IMR-90 (cell line): ENCODE measurements at regions not wholly inside any gene's neighbourhood (a gene's known extent, or its start where the extent isn't known, plus 50 kb on each side); places are given as distances from the start of the nearest gene placed in this dataset.

Source experiments
- ATAC-seq: fragments of 200-7000 bp; cut with Tn5 transposase; 2 replicates; pipeline ENCODE4 v1.9.1; 2020; ENCODE audit warnings: low read depth, mild to moderate bottlenecking, moderate library complexity
- BruUV-seq: library from RNA; stranded (reverse); fragments of 400-500 nt; replicated peaks from 2 replicates; lab custom pipeline; 2021; lab: Mats Ljungman, UMichigan
- CTCF ChIA-PET: fragments of 300-600 bp; formaldehyde crosslinking; extraction: SDS; loops from one replicate; lab custom pipeline; 2021; ENCODE audit warnings: antibody characterized with exemption; lab: Yijun Ruan, JAX
- POLR2A ChIA-PET: fragments of 300-600 bp; sonication (Branson Sonifier 250); formaldehyde crosslinking; loops from one replicate; lab custom pipeline; 2022; ENCODE audit warnings: antibody characterized with exemption; ENCODE audit not compliant: unreplicated experiment; lab: Charles Lee
- DNase-seq: peaks from one replicate; pipeline ENCODE4 v3.0.0; 2013
- H2AFZ ChIP-seq: replicated peaks from 2 replicates; pipeline ENCODE3; 2013; ENCODE audit warnings: low read length, mild to moderate bottlenecking; ENCODE audit not compliant: poor library complexity
- H2AK5ac ChIP-seq: 2 replicates; pipeline ENCODE4 v1.6.1; 2013; ENCODE audit warnings: low read depth, low read length, inconsistent platforms
- H2AK9ac ChIP-seq: replicated peaks from 2 replicates; pipeline ENCODE3; 2013; ENCODE audit warnings: mild to moderate bottlenecking, low read depth, low read length, moderate library complexity; ENCODE audit not compliant: poor library complexity
- H2BK120ac ChIP-seq: 2 replicates; pipeline ENCODE4 v1.6.1; 2013; ENCODE audit warnings: low read depth, low read length, inconsistent platforms
- H2BK15ac ChIP-seq: 3 replicates; pipeline ENCODE4 v1.6.1; 2013; ENCODE audit warnings: low read depth, low read length, inconsistent platforms
- H2BK20ac ChIP-seq: 2 replicates; pipeline ENCODE4 v1.6.1; 2013; ENCODE audit warnings: low read depth, mild to moderate bottlenecking, inconsistent platforms, low read length, moderate library complexity
- H2BK5ac ChIP-seq: 2 replicates; pipeline ENCODE4 v1.6.1; 2013; ENCODE audit warnings: mild to moderate bottlenecking, low read depth, low read length, inconsistent platforms; ENCODE audit not compliant: poor library complexity, severe bottlenecking
- H3K14ac ChIP-seq: replicated peaks from 2 replicates; pipeline ENCODE4 v1.6.1; 2013; ENCODE audit warnings: low read depth, low read length, inconsistent platforms
- H3K18ac ChIP-seq: 2 replicates; pipeline ENCODE4 v1.6.1; 2013; ENCODE audit warnings: low read depth, low read length, control low read depth
- H3K23ac ChIP-seq: 2 replicates; pipeline ENCODE4 v1.6.1; 2013; ENCODE audit warnings: low read depth, low read length, inconsistent platforms
- H3K27ac ChIP-seq: 2 replicates; pipeline ENCODE4 v1.5.1; 2013; ENCODE audit warnings: mild to moderate bottlenecking, control low read depth, low read length; ENCODE audit not compliant: insufficient read depth
- H3K27me3 ChIP-seq: 2 replicates; pipeline ENCODE4 v1.6.1; 2013; ENCODE audit warnings: low read length; ENCODE audit not compliant: control insufficient read depth, insufficient read depth
- H3K36me3 ChIP-seq: 2 replicates; pipeline ENCODE4 v1.6.1; 2013; ENCODE audit warnings: low read length, mixed read lengths; ENCODE audit not compliant: control insufficient read depth, insufficient read depth
- H3K4ac ChIP-seq: 2 replicates; pipeline ENCODE4 v1.6.1; 2013; ENCODE audit warnings: low read depth, low read length, inconsistent platforms
- H3K4me1 ChIP-seq: 2 replicates; pipeline ENCODE4 v1.6.1; 2013; ENCODE audit warnings: low read length, mixed read lengths; ENCODE audit not compliant: control insufficient read depth, insufficient read depth
- H3K4me2 ChIP-seq: 2 replicates; pipeline ENCODE4 v1.6.1; 2013; ENCODE audit warnings: low read depth, mild to moderate bottlenecking, control low read depth, low read length, moderate library complexity
- H3K4me3 ChIP-seq: 2 replicates; pipeline ENCODE4 v1.5.1; 2013; ENCODE audit warnings: low read depth, mild to moderate bottlenecking, control low read depth, low read length, moderate library complexity; ENCODE audit not compliant: insufficient read depth
- H3K56ac ChIP-seq: 2 replicates; pipeline ENCODE4 v1.6.1; 2013; ENCODE audit warnings: low read length, inconsistent platforms; ENCODE audit not compliant: insufficient read depth; ENCODE audit errors: extremely low read depth
- H3K79me1 ChIP-seq, 2 experiments: 2 replicates each; pipeline ENCODE4 v1.6.1; 2013; ENCODE audit warnings: low read length in 2 of 2, inconsistent platforms in 1 of 2, low read depth in 1 of 2
- H3K9ac ChIP-seq: 2 replicates; pipeline ENCODE4 v1.6.1; 2013; ENCODE audit warnings: low read depth, low read length, control low read depth
- H3K9me1 ChIP-seq: 2 replicates; pipeline ENCODE4 v1.6.1; 2013; ENCODE audit warnings: low read length, inconsistent platforms; ENCODE audit not compliant: insufficient read depth
- H3K9me3 ChIP-seq: 2 replicates; pipeline ENCODE4 v1.6.1; 2013; ENCODE audit warnings: low read length; ENCODE audit not compliant: control insufficient read depth, insufficient read depth
- H4K20me1 ChIP-seq: 2 replicates; pipeline ENCODE4 v1.6.1; 2013; ENCODE audit warnings: low read length, inconsistent platforms; ENCODE audit not compliant: insufficient read depth
- H4K5ac ChIP-seq: 2 replicates; pipeline ENCODE4 v1.6.1; 2013; ENCODE audit warnings: mild to moderate bottlenecking, low read depth, low read length, control low read depth
- H4K8ac ChIP-seq, 2 experiments: 2 replicates each; pipeline ENCODE4 v1.6.1; 2013; ENCODE audit warnings: low read depth in 2 of 2, low read length in 2 of 2, control low read depth in 1 of 2, inconsistent platforms in 1 of 2
- H4K91ac ChIP-seq: 2 replicates; pipeline ENCODE4 v1.6.1; 2013; ENCODE audit warnings: low read depth, low read length, inconsistent platforms; ENCODE audit not compliant: insufficient read depth
- CTCF ChIP-seq: conservative IDR thresholded peaks from 2 replicates; pipeline ENCODE4 v1.5.1; 2012; ENCODE audit warnings: mild to moderate bottlenecking, low read depth, low read length, improper control_type of control experiment
- MAFK ChIP-seq: IDR thresholded peaks from 2 replicates; pipeline ENCODE4 v1.6.1; 2012; ENCODE audit warnings: low read depth, low read length, improper control_type of control experiment
- WGBS, 2 experiments: methylation state at CpG; one replicate each; pipeline versions ENCODE4 v1.1.5 to v1.1.7; 2013; ENCODE audit warnings: missing lambda C conversion rate in 2 of 2; ENCODE audit not compliant: insufficient read length in 1 of 2; ENCODE audit errors: extremely low coverage in 2 of 2; 5-methylcytosine and 5-hydroxymethylcytosine counted together
- dilution Hi-C: fragments of 300-500 bp; cut with HindIII; formaldehyde crosslinking; loops from one replicate; pipeline ENCODE4 v1.14.3; 2018; ENCODE audit warnings: low sequenced_read_pairs; ENCODE audit not compliant: unreplicated experiment
- in situ Hi-C: fragments of 300-500 bp; cut with MboI; formaldehyde crosslinking; loops from 3 replicates; pipeline ENCODE4 v1.14.3; 2019; ENCODE audit warnings: low sequenced_read_pairs, inconsistent platforms, mixed read lengths
- intact Hi-C: fragments of 100-400 bp; cut with micrococcal nuclease; formaldehyde crosslinking; loops from 2 replicates; pipeline ENCODE4 v1.10.0; 2022

- Histone ChIP-seq H3K4ac (no peak overlapping the region), H3K27me3 (no peaks in the 10 kb centered on the region), H2BK120ac (no peak overlapping the region; the same call in 1 of the 2 replicates), H3K23ac (no peak overlapping the region), H3K4me3 (no peak overlapping the region), H4K20me1 (no peaks in the 10 kb centered on the region), H4K91ac (no peak overlapping the region), H4K5ac (peak overlapping the region; percentile 59), H3K79me1 (no peaks in the 10 kb centered on the region), H3K9ac (no peak overlapping the region), H2AFZ (no peak overlapping the region), H3K9me1 (no peaks in the 10 kb centered on the region), H3K27ac (no peak overlapping the region), H2BK5ac (no peak overlapping the region), H3K56ac (no peak overlapping the region), H3K4me1 (peaks cover 4% of the 10 kb centered on the region; the same call in 1 of the 2 replicates), H3K18ac (peak overlapping the region; percentile 84), H2BK15ac (no peak overlapping the region), H3K9me3 (no peaks in the 10 kb centered on the region), H2AK9ac (no peak overlapping the region), H3K4me2 (no peak overlapping the region), H3K36me3 (no peaks in the 10 kb centered on the region), H3K14ac (no peak overlapping the region; the same call in 1 of the 2 replicates), H2AK5ac (peak overlapping the region; percentile 50; the same call in 1 of the 2 replicates), H4K8ac (no peak overlapping the region), H2BK20ac (peak overlapping the region; percentile 6; the same call in 1 of the 2 replicates)
- POLR2A ChIA-PET: no interaction called here
- no peak for DNase-seq
- in situ Hi-C loops (no loop called here), dilution Hi-C loops (no loop called here), intact Hi-C loops (loop anchor here (1.0 kb wide), 1 partner anchor 102 kb away; no protein-coding TSS in a partner anchor)
- CTCF ChIA-PET: no interaction called here
- BruUV-seq: no TSS peak
- WGBS, 2 experiments: no CpG with 5 or more reads among the region's 4 CpGs
- ATAC-seq: no peak
- TF ChIP-seq MAFK (peak; percentile 90), CTCF (no peak)
Observed at GRCh38 chr4:123671636-123672404, 275.2 kb downstream of the SPRY1 start.
